Panc1 (cell line): ENCODE measurements at regions not wholly inside any gene's neighbourhood (a gene's known extent, or its start where the extent isn't known, plus 50 kb on each side); places are given as distances from the start of the nearest gene placed in this dataset.

Experiments used
- ATAC-seq: fragments of 200-7000 bp; cut with Tn5 transposase; 2 replicates; pipeline ENCODE4 v1.9.1; 2020; ENCODE audit warnings: mild to moderate bottlenecking, moderate library complexity
- BruUV-seq: library from RNA; stranded (reverse); fragments of 400-500 nt; replicated peaks from 2 replicates; lab custom pipeline; 2021; lab: Mats Ljungman, UMichigan
- CTCF ChIA-PET: fragments of 300-600 bp; sonication (Branson Sonifier 250); formaldehyde crosslinking; loops from one replicate; lab custom pipeline; 2022; ENCODE audit warnings: antibody characterized with exemption; lab: Charles Lee
- POLR2A ChIA-PET: fragments of 300-600 bp; sonication (Branson Sonifier 250); formaldehyde crosslinking; loops from one replicate; lab custom pipeline; 2022; ENCODE audit warnings: antibody characterized with exemption; lab: Charles Lee
- DNase-seq: peaks from one replicate; pipeline ENCODE4 v3.0.0-alpha.2; 2010; ENCODE audit warnings: low read depth, low spot score
- H3K27ac ChIP-seq: 2 replicates; pipeline ENCODE4 v1.5.1; 2011; ENCODE audit warnings: mild to moderate bottlenecking, low read length, inconsistent platforms
- H3K27me3 ChIP-seq: fragments of 200-500 bp; sonication (Bioruptor generic); 2 replicates; pipeline ENCODE4 v1.6.0; 2014; ENCODE audit warnings: low read length, inconsistent platforms; ENCODE audit not compliant: control insufficient read depth, insufficient read depth
- H3K36me3 ChIP-seq: fragments of 200-500 bp; sonication (Bioruptor generic); 2 replicates; pipeline ENCODE4 v1.5.1; 2014; ENCODE audit warnings: inconsistent platforms, mild to moderate bottlenecking, low read length, moderate library complexity; ENCODE audit not compliant: control insufficient read depth, insufficient read depth
- H3K4me1 ChIP-seq: 2 replicates; pipeline ENCODE4 v1.5.1; 2011; ENCODE audit warnings: inconsistent platforms, mild to moderate bottlenecking, low read length, moderate library complexity; ENCODE audit not compliant: control insufficient read depth, insufficient read depth
- H3K4me3 ChIP-seq, 2 experiments: 2 replicates each; pipeline ENCODE4 v1.5.1; 2011 to 2012; ENCODE audit warnings: low read depth in 2 of 2, low read length in 2 of 2, mild to moderate bottlenecking in 2 of 2, inconsistent platforms in 1 of 2, moderate library complexity in 1 of 2
- H3K9me3 ChIP-seq: fragments of 200-500 bp; sonication (Bioruptor generic); 2 replicates; pipeline ENCODE4 v1.5.1; 2014; ENCODE audit warnings: low read depth, mild to moderate bottlenecking, inconsistent platforms, low read length, moderate library complexity; ENCODE audit not compliant: control insufficient read depth, insufficient read depth
- CTCF ChIP-seq: fragments of 450-650 bp; IDR thresholded peaks from 2 replicates; pipeline ENCODE4 v1.5.1; 2017; ENCODE audit warnings: mild to moderate bottlenecking
- POLR2AphosphoS5 ChIP-seq: IDR thresholded peaks from 2 replicates; pipeline ENCODE4 v1.6.1; 2012; ENCODE audit warnings: mild to moderate bottlenecking, low read depth, low read length, moderate library complexity
- REST ChIP-seq, 2 experiments: IDR thresholded peaks; 2 replicates each; pipeline ENCODE4 v1.6.1; 2011 to 2012; ENCODE audit warnings: low read depth in 2 of 2, control low read depth in 1 of 2, low read length in 1 of 2, mild to moderate bottlenecking in 1 of 2, moderate library complexity in 1 of 2; ENCODE audit not compliant: insufficient read depth in 1 of 2
- SIN3A ChIP-seq: IDR thresholded peaks from 2 replicates; pipeline ENCODE4 v1.6.1; 2012; ENCODE audit warnings: low read depth, mild to moderate bottlenecking, low read length, moderate library complexity, borderline replicate concordance; ENCODE audit not compliant: insufficient read depth
- TCF7L2 ChIP-seq: IDR thresholded peaks from 2 replicates; pipeline ENCODE4 v1.6.1; 2011; ENCODE audit warnings: mild to moderate bottlenecking, low read depth, low read length, inconsistent platforms
- in situ Hi-C: cut with HindIII; loops from 2 replicates; pipeline ENCODE4 v1.10.0; 2016; ENCODE audit warnings: low sequenced_read_pairs, low pct_unique_long_range_greater_than_20kb
- intact Hi-C: fragments of 100-400 bp; cut with micrococcal nuclease; formaldehyde crosslinking; loops from one replicate; pipeline ENCODE4 v1.10.0; 2022; ENCODE audit not compliant: unreplicated experiment

- Histone ChIP-seq H3K4me1 (no peaks in the 10 kb centered on the region), H3K36me3 (no peaks in the 10 kb centered on the region), H3K27ac (no peak overlapping the region), H3K4me3 (no peak overlapping the region), H3K9me3 (no peaks in the 10 kb centered on the region), H3K27me3 (no peaks in the 10 kb centered on the region)
- ATAC-seq: no peak
- in situ Hi-C loops: no loop called here
- ChIA-PET POLR2A (no interaction called here), CTCF (no interaction called here)
- no TSS peak for BruUV-seq
- intact Hi-C loops: no loop called here
- DNase-seq: no peak
- TF ChIP-seq POLR2AphosphoS5 (no peak), CTCF (no peak), TCF7L2 (no peak), SIN3A (no peak), REST (IDR thresholded peaks at IDR 0.05; ENCODE audit: insufficient read depth in 1 of 2, low read depth in 2 of 2, low read length in 1 of 2) (no peak)
These were observed 151.8 kb upstream of the CADM2 start for GRCh38 chr3:84806958-84807357.

GRCh38 chr3:84820126-84820525 lies 138.7 kb upstream of the CADM2 start:
- intact Hi-C loops (loop anchor here (10.0 kb wide), 1 partner anchor 275 kb away; no protein-coding TSS in a partner anchor), in situ Hi-C loops (no loop called here)
- TF ChIP-seq REST (IDR thresholded peaks at IDR 0.05; ENCODE audit: insufficient read depth in 1 of 2, low read depth in 2 of 2, low read length in 1 of 2) (no peak), POLR2AphosphoS5 (no peak), SIN3A (no peak), CTCF (no peak), TCF7L2 (no peak)
- POLR2A ChIA-PET: no interaction called here
- Histone ChIP-seq H3K36me3 (no peaks in the 10 kb centered on the region), H3K9me3 (no peaks in the 10 kb centered on the region), H3K27ac (no peak overlapping the region), H3K4me1 (no peaks in the 10 kb centered on the region), H3K4me3 (no peak overlapping the region), H3K27me3 (no peaks in the 10 kb centered on the region)
- no peak for ATAC-seq
- DNase-seq: no peak
- CTCF ChIA-PET: no interaction called here
- no TSS peak for BruUV-seq
